ENCODE measurements at regions not wholly inside any gene's neighbourhood (a gene's known extent, or its start where the extent isn't known, plus 50 kb on each side); places are given as distances from the start of the nearest gene placed in this dataset.

DNA sequence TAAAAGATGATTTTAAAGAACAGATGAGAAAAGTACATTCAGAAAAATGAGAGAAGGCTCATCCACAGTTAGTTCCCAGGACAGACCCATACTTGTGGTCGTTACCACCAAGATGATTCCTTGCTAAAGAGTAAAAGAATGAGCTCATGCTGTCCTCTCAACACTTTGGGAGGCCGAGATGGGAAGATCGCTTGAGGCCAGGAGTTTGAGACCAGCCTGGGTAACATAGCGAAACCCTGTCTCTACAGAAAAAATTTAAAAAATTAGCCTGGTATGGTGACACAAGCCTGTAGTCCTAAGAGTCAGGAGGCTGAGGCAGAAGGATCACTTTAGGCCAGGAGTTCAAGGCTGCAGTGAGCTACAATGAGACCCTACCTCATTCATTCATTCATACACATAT is 60.7 kb upstream of the CNEP1R1 start:
- TF ChIP-seq, protein P1, sequence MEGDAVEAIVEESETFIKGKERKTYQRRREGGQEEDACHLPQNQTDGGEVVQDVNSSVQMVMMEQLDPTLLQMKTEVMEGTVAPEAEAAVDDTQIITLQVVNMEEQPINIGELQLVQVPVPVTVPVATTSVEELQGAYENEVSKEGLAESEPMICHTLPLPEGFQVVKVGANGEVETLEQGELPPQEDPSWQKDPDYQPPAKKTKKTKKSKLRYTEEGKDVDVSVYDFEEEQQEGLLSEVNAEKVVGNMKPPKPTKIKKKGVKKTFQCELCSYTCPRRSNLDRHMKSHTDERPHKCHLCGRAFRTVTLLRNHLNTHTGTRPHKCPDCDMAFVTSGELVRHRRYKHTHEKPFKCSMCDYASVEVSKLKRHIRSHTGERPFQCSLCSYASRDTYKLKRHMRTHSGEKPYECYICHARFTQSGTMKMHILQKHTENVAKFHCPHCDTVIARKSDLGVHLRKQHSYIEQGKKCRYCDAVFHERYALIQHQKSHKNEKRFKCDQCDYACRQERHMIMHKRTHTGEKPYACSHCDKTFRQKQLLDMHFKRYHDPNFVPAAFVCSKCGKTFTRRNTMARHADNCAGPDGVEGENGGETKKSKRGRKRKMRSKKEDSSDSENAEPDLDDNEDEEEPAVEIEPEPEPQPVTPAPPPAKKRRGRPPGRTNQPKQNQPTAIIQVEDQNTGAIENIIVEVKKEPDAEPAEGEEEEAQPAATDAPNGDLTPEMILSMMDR (conservative IDR thresholded peaks at IDR 0.05 in 1 of 2, IDR thresholded peaks at IDR 0.05 in 1 of 2; ENCODE audit: low read depth in 1 of 2, low read length in 2 of 2): no peak
- no peak for TF ChIP-seq EZH2 (IDR thresholded peaks at IDR 0.05; ENCODE audit: low read length, missing control alignments)

Data from fibroblast of lung (primary cell).